ENCODE measurements at regions not wholly inside any gene's neighbourhood (a gene's known extent, or its start where the extent isn't known, plus 50 kb on each side); places are given as distances from the start of the nearest gene placed in this dataset.

DNA sequence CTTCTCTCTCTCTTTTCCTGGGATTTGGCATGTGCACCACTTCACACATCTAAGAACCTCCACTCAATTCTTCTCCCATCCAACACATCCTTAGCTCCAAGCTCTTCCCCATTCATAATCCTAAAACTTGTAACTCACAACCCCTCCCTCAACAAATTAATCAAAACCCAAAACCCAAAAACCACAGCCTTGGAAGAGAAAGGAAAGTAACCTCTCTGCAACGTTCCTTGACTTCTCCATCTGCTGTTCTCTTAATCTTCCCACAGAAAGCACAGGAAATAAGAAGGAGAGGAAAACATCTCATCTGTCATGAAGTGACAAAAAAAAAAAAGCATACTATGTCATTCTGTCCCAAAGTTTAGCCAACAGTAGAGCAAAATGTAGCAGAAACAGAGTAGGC is 66.2 kb downstream of the DRD1 start:
- TF ChIP-seq, protein P1, sequence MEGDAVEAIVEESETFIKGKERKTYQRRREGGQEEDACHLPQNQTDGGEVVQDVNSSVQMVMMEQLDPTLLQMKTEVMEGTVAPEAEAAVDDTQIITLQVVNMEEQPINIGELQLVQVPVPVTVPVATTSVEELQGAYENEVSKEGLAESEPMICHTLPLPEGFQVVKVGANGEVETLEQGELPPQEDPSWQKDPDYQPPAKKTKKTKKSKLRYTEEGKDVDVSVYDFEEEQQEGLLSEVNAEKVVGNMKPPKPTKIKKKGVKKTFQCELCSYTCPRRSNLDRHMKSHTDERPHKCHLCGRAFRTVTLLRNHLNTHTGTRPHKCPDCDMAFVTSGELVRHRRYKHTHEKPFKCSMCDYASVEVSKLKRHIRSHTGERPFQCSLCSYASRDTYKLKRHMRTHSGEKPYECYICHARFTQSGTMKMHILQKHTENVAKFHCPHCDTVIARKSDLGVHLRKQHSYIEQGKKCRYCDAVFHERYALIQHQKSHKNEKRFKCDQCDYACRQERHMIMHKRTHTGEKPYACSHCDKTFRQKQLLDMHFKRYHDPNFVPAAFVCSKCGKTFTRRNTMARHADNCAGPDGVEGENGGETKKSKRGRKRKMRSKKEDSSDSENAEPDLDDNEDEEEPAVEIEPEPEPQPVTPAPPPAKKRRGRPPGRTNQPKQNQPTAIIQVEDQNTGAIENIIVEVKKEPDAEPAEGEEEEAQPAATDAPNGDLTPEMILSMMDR (conservative IDR thresholded peaks at IDR 0.05; ENCODE audit: low read length) = no peak
- TF ChIP-seq EZH2phosphoT487 (IDR thresholded peaks at IDR 0.05; ENCODE audit: borderline replicate concordance, low read depth, low read length) = no peak
